ENCODE measurements at regions not wholly inside any gene's neighbourhood (a gene's known extent, or its start where the extent isn't known, plus 50 kb on each side); places are given as distances from the start of the nearest gene placed in this dataset.
"Not testable (repeated sequence)": the region's sequence is repeated elsewhere in the genome, so short reads cannot be mapped to it uniquely, and the experiment has no call there.

DNA sequence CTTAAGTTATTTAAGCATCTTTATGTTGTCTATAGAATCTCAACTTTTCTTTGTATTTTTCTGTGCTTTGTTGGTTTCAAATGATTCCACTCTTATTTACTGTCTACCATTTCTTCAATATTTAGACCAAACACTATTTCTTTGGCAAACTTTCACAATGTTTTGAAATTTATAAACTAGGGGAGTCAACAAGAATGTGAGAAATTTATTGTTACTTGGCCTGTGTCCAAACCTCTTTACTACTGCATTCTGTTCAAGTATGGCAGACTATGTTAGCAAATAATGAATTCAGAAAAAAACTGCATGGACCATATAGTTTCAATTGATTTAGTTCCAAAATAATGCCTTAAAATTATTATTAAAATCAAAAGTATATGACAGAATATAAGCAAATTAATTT lies 470.2 kb downstream of the FBXO15 start:
- Histone ChIP-seq H3K27me3 (no peaks in the 10 kb centered on the region), H3K36me3 (peaks cover 3% of the 10 kb centered on the region; the same call in 1 of the 2 replicates), H3K9me3 (no peaks in the 10 kb centered on the region), H3K4me3 (no peak overlapping the region)
- no peak for DNase-seq

DNA sequence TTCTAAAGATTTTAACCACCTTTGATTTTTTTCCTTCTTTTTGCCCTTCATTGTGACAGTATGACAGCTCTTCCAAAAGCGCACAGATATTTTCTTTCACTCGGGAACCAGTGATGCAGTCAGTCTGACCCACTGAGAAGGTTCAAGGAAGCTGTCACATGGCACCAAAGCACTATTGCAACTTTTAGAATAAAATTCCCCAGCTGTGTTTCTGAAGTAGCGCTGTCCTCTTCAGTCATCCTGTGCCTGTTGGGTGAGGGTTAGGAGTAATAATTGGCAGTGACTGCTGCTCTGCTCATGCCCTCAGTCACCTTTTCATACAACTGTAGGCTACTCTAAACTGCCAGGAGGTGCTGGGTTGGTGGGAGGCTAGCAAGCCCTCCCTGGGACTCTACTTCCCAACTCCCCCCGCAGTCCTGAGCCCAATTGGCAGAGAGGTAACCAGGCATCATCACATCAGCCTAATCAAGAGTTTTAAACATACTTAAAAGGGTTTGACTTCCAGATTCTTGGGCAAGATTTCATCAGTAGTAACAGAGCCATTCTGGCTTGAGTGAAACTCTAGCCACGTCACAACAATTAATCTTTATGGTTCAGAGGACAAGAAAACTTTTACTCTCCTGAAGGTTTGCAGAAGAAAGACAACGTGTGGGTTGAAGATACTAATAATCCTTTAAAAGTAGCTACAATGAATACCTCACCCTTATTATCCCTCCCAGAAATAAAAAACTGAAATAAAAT lies 473.3 kb downstream of the FBXO15 start:
- Histone ChIP-seq H3K27me3 (no peaks in the 10 kb centered on the region), H3K36me3 (no peaks in the 10 kb centered on the region; the same call in 1 of the 2 replicates), H3K9me3 (no peaks in the 10 kb centered on the region), H3K4me3 (no peak overlapping the region)
- no peak for DNase-seq

DNA sequence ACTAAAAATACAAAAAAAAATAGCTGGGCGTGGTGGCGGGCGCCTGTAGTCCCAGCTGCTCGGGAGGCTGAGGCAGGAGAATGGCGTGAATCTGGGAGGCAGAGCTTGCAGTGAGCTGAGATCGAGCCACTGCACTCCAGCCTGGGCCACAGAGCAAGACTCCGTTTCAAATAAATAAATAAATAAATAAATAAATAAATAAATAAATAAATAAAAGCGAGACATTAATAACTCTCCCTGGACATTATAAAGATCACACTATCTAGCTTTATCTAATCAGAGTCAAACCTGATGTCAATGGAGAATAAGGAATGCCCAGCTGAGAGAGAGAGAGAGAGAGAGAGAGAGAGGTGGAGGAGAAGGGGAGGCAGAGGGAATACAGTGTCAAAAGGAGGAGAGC lies 476.2 kb downstream of the FBXO15 start:
- not testable (repeated sequence) for DNase-seq, H3K9me3 ChIP-seq, H3K36me3 ChIP-seq, H3K4me3 ChIP-seq, H3K27me3 ChIP-seq

DNA sequence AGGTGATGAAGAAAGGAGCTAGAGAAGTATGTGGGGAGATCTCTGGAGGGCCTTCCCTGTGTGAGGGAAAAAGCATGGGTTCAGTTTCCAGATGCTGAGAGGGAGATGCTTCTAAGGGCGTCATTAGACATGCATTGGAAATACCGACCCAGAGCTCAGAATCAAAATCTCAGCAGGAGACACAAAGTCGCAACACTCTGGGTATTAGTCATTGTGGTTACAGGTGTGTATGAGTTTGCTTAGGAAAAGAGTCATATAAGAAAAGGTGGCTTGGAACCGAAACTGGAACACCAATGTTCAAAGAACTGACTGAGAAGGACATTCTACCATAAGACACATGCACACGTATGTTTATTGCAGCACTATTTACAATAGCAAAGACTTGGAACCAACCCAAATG lies 477.1 kb downstream of the FBXO15 start:
- DNase-seq: no peak
- Histone ChIP-seq H3K27me3 (no peaks in the 10 kb centered on the region), H3K4me3 (no peak overlapping the region), H3K9me3 (no peaks in the 10 kb centered on the region), H3K36me3 (no peaks in the 10 kb centered on the region; the same call in 1 of the 2 replicates)

DNA sequence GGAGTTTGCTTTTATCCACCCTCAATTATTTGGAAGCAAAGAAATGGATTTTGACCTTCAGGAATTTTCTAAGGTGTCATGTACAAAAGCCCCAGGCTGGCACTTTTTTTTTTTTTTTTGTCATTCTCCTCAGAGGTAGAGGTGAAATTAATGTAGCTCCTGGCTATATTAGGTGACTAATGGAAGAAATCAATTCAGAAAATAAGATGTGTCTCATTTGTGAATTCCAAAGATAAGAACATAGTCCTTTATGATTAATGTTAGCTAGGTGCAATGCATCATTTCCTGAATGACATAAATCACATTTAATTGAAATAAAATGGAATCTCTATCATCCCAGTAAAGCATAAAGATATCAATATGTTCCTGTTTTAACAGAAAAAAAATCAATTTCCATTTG lies 477.6 kb downstream of the FBXO15 start:
- H3K9me3 ChIP-seq: no peaks in the 10 kb centered on the region
- H3K27me3 ChIP-seq: no peaks in the 10 kb centered on the region
- no peak overlapping the region for H3K4me3 ChIP-seq
- no peaks in the 10 kb centered on the region; the same call in 1 of the 2 replicates for H3K36me3 ChIP-seq
- no peak for DNase-seq

DNA sequence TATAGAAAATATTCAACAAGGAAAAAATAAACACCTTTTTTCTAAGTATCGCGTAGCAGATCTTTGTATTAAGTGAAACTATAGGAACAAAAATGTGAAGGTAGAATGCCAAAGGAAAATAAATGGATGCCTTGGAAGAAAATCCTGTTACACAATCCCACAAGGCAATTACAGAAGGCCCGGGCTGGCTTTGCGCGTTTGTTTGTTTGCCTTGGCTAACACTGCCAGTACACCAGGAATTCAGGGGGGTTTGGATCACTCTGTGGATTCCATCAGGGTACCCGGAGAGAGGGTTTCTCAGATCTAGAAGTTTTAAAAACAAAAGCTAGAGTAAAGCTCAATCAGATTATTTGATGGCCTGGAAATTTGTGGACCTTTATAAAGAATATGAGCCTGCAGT lies 478.3 kb downstream of the FBXO15 start:
- H3K9me3 ChIP-seq: no peaks in the 10 kb centered on the region
- DNase-seq: peak; percentile 82
- H3K27me3 ChIP-seq: no peaks in the 10 kb centered on the region
- no peak overlapping the region for H3K4me3 ChIP-seq
- no peaks in the 10 kb centered on the region; the same call in 1 of the 2 replicates for H3K36me3 ChIP-seq

DNA sequence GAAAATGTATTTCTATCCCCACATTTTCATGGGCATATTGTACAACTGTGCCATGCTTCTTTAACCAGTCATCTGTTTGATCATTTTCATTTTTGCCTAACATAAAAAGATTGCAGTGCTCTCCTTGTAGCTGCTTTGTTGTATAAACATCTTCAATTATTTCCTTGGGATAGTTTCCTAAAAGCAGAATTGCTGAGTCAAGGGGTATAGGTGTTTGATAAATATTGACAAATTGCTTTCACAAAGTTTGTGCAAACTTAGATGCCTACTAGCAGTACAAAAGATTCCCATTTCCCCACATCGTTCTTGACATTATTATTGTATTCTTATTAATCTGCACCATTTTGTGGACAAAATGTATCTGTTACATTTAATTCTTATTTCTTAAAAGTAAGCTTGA lies 479.6 kb downstream of the FBXO15 start:
- no peaks in the 10 kb centered on the region; the same call in 1 of the 2 replicates for H3K36me3 ChIP-seq
- DNase-seq: no peak

DNA sequence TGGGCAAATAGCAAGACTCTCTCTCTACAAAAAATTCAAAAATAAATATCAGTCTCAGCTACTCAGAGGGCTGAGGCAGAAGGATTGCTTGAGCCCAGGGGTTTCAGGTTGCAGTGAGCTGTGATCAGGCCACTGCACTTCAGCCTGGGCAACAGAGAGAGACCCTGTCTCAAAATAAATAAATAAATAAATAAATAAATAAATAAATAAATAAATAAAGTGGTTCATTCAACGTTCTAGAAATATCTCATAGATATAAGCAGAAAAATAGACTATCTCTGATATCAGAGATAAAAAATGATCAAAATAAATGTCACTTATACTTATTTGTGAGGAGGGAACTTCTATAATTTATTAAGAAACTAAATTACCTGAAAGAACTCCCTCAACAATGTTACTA lies 480.9 kb downstream of the FBXO15 start:
- Histone ChIP-seq H3K9me3 (no peaks in the 10 kb centered on the region), H3K36me3 (no peaks in the 10 kb centered on the region; the same call in 1 of the 2 replicates), H3K4me3 (no peak overlapping the region), H3K27me3 (no peaks in the 10 kb centered on the region)
- no peak for DNase-seq

More for the DNA sequence above, 479.6 kb downstream of the FBXO15 start:
- no peaks in the 10 kb centered on the region for H3K9me3 ChIP-seq
- H3K4me3 ChIP-seq: no peak overlapping the region
- H3K27me3 ChIP-seq: no peaks in the 10 kb centered on the region

DNA sequence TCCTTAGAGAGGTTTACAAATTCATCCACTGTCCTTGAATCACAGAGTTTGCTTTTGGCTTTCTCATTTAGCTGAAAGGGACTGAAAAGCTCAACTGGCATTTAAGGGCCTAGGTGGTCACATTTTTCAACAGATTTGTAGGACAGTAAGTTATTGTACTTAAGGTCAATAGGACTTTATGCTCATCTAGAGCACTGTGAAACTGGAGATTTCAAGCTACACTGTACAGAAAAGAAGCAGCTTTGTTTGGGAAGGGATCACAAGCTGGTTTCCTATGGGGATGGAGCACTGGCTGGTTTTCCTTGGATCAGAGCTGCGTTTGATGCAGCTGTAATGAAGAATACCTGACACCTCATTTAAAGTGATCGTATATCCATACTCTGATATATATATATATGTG lies 482.7 kb downstream of the FBXO15 start:
- no peak for DNase-seq
- H3K36me3 ChIP-seq: no peaks in the 10 kb centered on the region
- H3K4me3 ChIP-seq: no peak overlapping the region
- no peaks in the 10 kb centered on the region for H3K9me3 ChIP-seq
- no peaks in the 10 kb centered on the region for H3K27me3 ChIP-seq

DNA sequence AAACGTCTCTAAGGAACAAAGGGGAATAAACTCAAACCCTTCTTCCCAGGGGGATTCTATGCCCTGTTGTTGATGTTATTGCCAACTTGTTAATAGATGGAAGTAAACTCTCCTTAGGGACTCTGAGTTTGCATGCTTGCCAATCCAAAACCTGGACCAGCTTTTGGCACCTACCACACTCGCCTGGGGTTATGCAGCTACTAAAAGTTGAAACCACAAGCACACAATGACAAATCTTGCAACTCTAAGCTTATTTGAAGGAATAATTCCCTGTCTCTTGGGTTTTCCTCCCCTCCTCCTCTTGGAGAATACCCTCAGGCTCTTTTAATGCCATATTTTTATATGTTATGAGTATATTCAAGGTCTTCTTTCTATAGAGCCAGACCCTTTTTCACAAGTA lies 484.1 kb downstream of the FBXO15 start:
- DNase-seq: peak; percentile 33
- Histone ChIP-seq H3K9me3 (no peaks in the 10 kb centered on the region), H3K36me3 (no peaks in the 10 kb centered on the region), H3K27me3 (no peaks in the 10 kb centered on the region), H3K4me3 (no peak overlapping the region)

DNA sequence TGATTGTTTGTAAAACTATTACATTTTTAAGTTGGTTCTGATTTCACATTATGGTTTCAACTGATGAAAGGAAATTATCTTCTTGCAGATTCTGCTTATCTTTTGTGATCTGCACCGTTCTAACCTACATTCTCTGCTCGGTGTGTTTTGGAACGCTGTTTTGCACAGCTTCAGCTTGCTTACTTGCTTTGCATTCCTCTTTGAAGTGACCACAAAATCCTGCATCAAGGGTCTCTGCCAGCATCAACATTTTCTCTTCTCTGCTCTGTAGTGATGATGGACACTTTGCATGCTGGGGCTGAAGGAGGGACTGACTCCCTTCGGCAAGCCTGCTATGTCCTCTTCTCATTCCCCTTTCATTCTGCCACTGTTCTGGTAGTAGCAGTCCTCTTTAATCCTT lies 485.2 kb downstream of the FBXO15 start:
- H3K36me3 ChIP-seq: no peaks in the 10 kb centered on the region
- H3K27me3 ChIP-seq: no peaks in the 10 kb centered on the region
- H3K9me3 ChIP-seq: no peaks in the 10 kb centered on the region
- DNase-seq: no peak
- H3K4me3 ChIP-seq: no peak overlapping the region

DNA sequence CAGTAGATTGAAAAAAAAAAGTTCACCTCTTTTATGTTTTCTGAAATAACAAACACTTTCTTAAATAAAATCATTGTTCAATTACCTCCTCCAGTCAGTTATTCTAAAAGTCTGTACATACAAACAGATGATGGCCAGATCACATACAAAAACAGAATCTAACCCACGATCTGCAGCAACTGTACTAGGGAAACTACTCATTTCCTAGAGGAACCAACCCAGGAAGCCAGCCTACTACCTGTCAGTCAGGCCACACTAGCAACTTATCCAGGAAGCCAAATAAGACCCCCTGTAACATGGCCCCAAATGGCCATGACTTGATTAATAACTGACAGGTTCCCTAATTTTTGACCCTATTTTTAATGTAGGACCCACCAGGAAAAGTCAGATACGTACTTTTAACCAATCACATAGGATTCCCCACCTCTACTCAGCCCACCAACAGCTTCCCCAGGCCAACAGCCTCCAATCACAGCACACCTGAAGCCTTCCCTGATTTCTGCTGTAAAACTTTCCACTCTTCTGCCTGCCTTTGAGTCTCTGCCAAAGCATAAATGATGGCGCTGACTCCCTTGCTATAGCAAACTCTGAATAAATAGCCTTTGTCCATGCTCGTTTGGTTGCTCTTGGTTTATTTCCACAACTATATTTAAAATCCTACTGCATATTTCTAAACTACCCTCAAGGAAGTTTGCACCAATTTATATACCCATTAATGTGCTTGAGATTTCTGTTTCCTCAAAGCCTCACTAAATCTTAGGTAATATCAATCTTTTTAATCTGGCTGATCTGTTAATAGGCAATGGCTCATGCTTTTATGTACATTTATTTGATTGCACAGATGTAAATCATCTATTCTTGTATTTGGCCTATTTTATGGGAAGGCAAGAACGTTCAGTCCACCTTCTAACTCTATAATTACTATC lies 486.4 kb downstream of the FBXO15 start:
- Histone ChIP-seq H3K4me3 (no peak overlapping the region), H3K36me3 (no peaks in the 10 kb centered on the region), H3K27me3 (no peaks in the 10 kb centered on the region), H3K9me3 (no peaks in the 10 kb centered on the region)
- DNase-seq: no peak

DNA sequence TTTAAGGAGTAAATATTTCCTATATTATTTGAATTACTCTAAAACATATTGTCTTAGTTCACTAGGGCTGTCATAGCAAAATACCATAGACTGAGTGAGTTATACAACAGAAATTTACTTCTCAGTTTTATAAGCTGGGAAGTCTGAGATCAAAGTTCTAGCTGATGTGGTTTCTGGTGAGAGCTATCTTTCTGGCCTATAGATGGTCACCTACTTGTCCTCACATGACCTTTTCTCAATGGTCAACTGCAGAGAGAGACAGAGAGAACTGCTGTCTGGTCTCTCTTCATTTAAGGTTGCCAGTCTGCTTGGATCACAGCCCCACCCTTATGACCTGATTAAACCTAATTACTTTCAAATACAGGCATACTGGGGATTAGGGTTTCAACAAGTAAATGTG lies 490.9 kb downstream of the FBXO15 start:
- DNase-seq: no peak
- no peaks in the 10 kb centered on the region for H3K36me3 ChIP-seq
- no peaks in the 10 kb centered on the region for H3K27me3 ChIP-seq
- H3K9me3 ChIP-seq: no peaks in the 10 kb centered on the region
- H3K4me3 ChIP-seq: no peak overlapping the region

DNA sequence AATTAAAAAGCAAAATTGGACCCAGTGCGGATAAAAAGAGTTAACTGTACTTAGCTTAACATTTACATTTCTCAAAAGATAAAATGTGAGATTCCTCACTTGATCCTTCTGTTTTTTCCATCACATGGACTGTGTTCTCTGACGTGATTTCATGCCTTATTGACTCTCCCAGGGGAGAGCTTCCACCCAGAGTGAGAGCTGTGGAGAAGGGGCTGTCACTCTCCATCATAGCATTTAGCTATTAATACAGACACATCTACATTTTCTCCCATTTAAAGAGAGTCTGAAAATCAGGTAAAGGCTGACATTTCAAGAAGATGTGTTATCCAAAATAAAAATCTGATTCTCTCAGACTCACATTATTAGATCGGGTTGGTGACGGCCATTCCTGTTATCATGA lies 493.8 kb downstream of the FBXO15 start:
- no peak for DNase-seq
- Histone ChIP-seq H3K9me3 (no peaks in the 10 kb centered on the region), H3K4me3 (no peak overlapping the region), H3K36me3 (no peaks in the 10 kb centered on the region), H3K27me3 (no peaks in the 10 kb centered on the region)

DNA sequence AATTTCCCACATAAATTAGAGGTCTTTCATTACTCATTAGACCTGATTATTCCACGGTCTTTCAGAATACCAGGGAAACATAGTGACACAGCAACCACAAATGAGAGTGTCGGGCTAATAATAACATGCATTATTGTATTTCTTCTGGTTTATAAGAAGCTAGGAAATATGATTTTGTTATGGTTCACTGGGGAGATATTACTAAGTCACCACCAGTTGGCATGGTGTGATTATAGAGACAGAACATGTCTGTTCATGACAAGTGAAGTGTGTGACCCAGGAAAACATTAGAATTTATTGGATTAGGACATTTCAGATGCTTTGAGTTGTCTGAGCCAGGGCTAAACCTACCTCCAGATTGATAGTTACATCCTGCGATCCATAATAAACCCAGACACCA lies 494.4 kb downstream of the FBXO15 start:
- DNase-seq: no peak
- Histone ChIP-seq H3K9me3 (no peaks in the 10 kb centered on the region), H3K4me3 (no peak overlapping the region), H3K27me3 (no peaks in the 10 kb centered on the region), H3K36me3 (no peaks in the 10 kb centered on the region)

DNA sequence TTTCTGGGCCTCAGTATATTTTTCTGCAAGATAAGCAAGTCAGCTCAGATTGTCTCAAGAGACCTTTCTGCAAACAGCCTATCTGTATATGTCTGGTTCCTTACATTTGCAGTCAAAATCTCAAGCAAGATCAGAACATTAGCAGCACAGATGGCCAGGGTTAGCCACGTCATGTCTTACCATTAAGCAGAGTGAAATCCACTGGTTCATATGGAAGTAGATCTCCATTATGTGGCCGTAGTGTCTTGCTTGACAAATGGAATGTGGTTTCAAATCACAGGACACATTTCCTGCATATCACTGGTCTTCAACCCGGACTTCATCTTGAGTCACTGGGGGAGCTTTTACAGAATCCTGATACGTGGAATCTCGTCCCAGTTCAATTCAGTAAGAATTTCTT lies 500.2 kb downstream of the FBXO15 start:
- DNase-seq: no peak
- Histone ChIP-seq H3K36me3 (no peaks in the 10 kb centered on the region), H3K4me3 (no peak overlapping the region), H3K27me3 (no peaks in the 10 kb centered on the region), H3K9me3 (no peaks in the 10 kb centered on the region; the same call in 1 of the 2 replicates)

DNA sequence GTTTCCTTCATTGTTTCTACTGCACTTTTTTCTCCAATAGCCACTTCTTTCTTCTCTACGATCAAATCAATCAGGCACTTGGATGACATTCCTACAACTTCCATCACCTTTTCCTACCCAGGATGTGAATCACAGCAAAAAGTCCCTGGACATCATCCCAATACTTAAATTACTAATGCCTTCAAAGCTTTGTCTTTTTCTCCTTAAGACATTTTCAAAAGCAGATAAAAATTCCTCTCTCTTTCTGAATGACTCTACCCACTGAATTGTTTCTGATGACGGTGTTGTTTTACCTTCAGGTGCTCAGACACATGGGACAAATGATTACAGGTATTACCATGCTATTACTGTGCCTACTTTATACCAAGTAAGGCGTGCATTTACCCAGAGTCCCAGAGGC lies 500.9 kb downstream of the FBXO15 start:
- no peak for DNase-seq
- Histone ChIP-seq H3K27me3 (no peaks in the 10 kb centered on the region), H3K9me3 (no peaks in the 10 kb centered on the region; the same call in 1 of the 2 replicates), H3K36me3 (no peaks in the 10 kb centered on the region), H3K4me3 (no peak overlapping the region)

All from MG63 (cell line).